AG10803 (cell line): ENCODE measurements at regions not wholly inside any gene's neighbourhood (a gene's known extent, or its start where the extent isn't known, plus 50 kb on each side); places are given as distances from the start of the nearest gene placed in this dataset.
"Not testable (repeated sequence)": the region's sequence is repeated elsewhere in the genome, so short reads cannot be mapped to it uniquely, and the experiment has no call there.

Experiments used
- DNase-seq: peaks from one replicate; pipeline ENCODE4 v3.0.0; 2010; ENCODE audit warnings: low read depth
- H3K4me3 ChIP-seq: 2 replicates; pipeline ENCODE4 v1.5.1; 2011; ENCODE audit warnings: mild to moderate bottlenecking, low read length, control low read depth
- TF ChIP-seq, protein P1 (sequence below): conservative IDR thresholded peaks from 2 replicates; pipeline ENCODE4 v1.5.1; 2011; ENCODE audit warnings: mild to moderate bottlenecking, low read length, control low read depth, inconsistent platforms

- TF ChIP-seq, protein P1, sequence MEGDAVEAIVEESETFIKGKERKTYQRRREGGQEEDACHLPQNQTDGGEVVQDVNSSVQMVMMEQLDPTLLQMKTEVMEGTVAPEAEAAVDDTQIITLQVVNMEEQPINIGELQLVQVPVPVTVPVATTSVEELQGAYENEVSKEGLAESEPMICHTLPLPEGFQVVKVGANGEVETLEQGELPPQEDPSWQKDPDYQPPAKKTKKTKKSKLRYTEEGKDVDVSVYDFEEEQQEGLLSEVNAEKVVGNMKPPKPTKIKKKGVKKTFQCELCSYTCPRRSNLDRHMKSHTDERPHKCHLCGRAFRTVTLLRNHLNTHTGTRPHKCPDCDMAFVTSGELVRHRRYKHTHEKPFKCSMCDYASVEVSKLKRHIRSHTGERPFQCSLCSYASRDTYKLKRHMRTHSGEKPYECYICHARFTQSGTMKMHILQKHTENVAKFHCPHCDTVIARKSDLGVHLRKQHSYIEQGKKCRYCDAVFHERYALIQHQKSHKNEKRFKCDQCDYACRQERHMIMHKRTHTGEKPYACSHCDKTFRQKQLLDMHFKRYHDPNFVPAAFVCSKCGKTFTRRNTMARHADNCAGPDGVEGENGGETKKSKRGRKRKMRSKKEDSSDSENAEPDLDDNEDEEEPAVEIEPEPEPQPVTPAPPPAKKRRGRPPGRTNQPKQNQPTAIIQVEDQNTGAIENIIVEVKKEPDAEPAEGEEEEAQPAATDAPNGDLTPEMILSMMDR, result no peak
- no peak for DNase-seq
- H3K4me3 ChIP-seq, result no peak overlapping the region
Measured at GRCh38 chr7:54188843-54189242, 353.3 kb upstream of the VSTM2A start.

DNA sequence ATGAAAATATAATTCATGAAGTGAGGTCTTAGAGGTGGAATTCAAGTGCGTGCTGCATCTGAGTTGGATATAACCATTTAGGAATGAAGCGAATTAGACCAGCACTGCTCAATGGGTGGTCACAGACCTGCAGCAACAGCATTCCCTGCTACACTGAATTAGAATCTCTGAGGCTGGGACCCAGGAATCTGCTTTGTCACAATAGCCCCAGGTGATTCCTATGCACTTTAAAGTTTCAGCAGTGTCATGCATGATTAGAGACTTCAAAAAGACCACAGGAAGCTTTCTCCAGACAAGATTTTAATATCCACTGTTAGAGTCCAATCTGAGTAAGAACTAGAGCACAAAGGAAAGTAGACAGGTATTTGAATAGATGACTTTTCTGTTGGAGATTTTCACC lies 352.8 kb upstream of the VSTM2A start:
- TF ChIP-seq, protein P1, result no peak
- no peak overlapping the region for H3K4me3 ChIP-seq
- DNase-seq, result no peak

DNA sequence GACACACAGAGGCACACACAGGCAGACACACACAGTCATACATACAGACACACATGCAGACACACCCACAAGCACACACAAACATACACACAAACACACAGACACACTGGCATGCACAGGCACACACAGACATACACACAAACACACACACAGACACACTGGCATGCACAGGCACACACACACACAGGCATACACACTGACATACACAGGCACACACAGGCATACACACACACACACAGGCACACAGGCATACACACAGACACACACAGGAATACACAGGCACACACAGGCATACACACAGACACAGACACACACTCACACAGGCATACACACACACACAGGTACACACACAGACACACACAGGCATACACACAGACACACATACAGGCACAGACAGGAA lies 340.7 kb upstream of the VSTM2A start:
- no peak for DNase-seq
- TF ChIP-seq, protein P1, result no peak
- H3K4me3 ChIP-seq, result no peak overlapping the region

GRCh38 chr7:54215424-54215823 lies 326.8 kb upstream of the VSTM2A start:
- DNase-seq, result no peak
- TF ChIP-seq, protein P1, result no peak
- H3K4me3 ChIP-seq, result no peak overlapping the region

DNA sequence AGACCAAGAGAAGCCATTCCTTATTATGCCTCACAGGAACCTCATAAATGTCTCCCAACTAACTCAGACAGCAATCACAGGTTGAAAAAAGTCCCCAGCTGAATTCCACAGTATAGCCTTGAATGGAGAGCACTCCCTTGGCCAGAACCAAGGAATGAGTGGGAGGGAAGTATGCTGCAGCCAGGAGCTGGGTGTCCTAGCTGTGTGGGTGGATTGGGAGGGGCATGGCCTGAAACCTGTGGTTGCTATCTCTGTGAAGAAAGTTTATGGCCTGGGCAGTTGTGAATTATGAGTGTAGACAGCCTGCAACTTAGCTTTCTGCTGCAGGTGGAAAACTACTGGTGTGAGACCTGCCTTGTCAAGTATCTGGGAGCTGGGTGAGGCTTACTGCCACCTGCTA lies 316.1 kb upstream of the VSTM2A start:
- H3K4me3 ChIP-seq, result not testable (repeated sequence)

DNA sequence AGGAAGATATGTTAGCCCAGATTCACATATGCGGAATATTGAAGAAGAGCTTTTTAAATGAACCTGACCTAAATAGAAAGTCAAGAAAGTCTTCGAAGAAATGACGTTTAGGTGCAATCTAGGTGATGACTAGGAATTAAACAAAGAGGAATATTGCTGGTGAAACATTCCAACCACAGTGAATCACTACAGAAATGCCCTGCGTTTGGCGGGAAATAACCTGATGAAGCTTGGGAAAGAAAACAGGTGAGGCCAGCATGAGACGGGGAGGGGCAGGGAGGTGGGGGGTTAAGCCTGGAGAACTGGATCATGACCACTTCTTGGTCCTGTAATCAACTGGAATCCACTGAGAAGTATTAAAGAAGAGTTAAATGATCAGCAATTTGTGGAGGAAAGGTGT lies 299.4 kb upstream of the VSTM2A start:
- DNase-seq, result no peak
- no peak overlapping the region for H3K4me3 ChIP-seq
- TF ChIP-seq, protein P1, result no peak

More for the DNA sequence above, 316.1 kb upstream of the VSTM2A start:
- DNase-seq, result not testable (repeated sequence)

DNA sequence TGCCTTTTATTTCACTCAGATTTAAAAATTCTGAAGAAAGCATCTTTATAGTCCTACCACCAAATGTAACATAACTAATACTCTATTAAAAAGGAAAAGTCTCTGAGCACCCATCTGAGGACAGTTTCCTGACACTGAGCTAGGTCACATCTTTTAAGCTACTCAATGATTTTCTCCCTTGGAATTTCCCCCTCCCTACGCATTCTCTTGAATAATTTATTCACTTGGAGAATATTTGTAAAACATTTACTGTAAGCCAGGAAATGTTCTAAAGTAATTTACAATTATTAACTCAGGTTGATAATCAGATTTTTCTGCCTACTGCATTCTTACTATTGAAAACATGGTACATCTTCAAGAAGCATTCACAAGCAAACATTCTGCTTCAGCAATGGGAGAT lies 297.2 kb upstream of the VSTM2A start:
- no peak for DNase-seq
- H3K4me3 ChIP-seq, result no peak overlapping the region
- TF ChIP-seq, protein P1, result no peak

GRCh38 chr7:54249686-54250085 lies 292.5 kb upstream of the VSTM2A start:
- TF ChIP-seq, protein P1, result no peak
- H3K4me3 ChIP-seq, result no peak overlapping the region
- DNase-seq, result no peak
